Neutrophil (primary cell): ENCODE measurements at regions not wholly inside any gene's neighbourhood (a gene's known extent, or its start where the extent isn't known, plus 50 kb on each side); places are given as distances from the start of the nearest gene placed in this dataset.

Experiments
- H3K27ac ChIP-seq: fragments of 200-600 bp; sonication (generic); 2 replicates; pipeline ENCODE4 v1.5.1; 2016; ENCODE audit warnings: mild to moderate bottlenecking, moderate library complexity
- H3K27me3 ChIP-seq: fragments of 200-600 bp; sonication (generic); 2 replicates; pipeline ENCODE4 v1.6.0; 2016; ENCODE audit warnings: mild to moderate bottlenecking
- H3K36me3 ChIP-seq: fragments of 200-600 bp; sonication (generic); 2 replicates; pipeline ENCODE4 v1.5.1; 2017
- H3K4me1 ChIP-seq, 2 experiments: fragments of 200-600 bp in 1 of 2; sonication (generic) in 1 of 2; 1 replicate in 1 of 2; 2 replicates in 1 of 2; pipeline versions ENCODE4 v1.5.1 to v1.6.1; 2013 to 2016; ENCODE audit warnings: low read depth in 1 of 2, low read length in 1 of 2, mild to moderate bottlenecking in 1 of 2, moderate library complexity in 1 of 2; ENCODE audit not compliant: control insufficient read depth in 1 of 2, insufficient read depth in 1 of 2
- H3K4me3 ChIP-seq, 2 experiments: fragments of 200-600 bp in 1 of 2; sonication (generic) in 1 of 2; 1 replicate in 1 of 2; 2 replicates in 1 of 2; pipeline ENCODE4 v1.5.1; 2013 to 2016; ENCODE audit warnings: low read depth in 1 of 2, low read length in 1 of 2, mild to moderate bottlenecking in 1 of 2, moderate library complexity in 1 of 2
- H3K9me3 ChIP-seq: fragments of 200-600 bp; sonication (generic); 2 replicates; pipeline ENCODE4 v1.5.1; 2016
- TF ChIP-seq, protein P1 (sequence below): fragments of 200-600 bp; sonication (generic); IDR thresholded peaks from 2 replicates; pipeline ENCODE4 v1.5.1; 2016; ENCODE audit warnings: antibody characterized with exemption

DNA sequence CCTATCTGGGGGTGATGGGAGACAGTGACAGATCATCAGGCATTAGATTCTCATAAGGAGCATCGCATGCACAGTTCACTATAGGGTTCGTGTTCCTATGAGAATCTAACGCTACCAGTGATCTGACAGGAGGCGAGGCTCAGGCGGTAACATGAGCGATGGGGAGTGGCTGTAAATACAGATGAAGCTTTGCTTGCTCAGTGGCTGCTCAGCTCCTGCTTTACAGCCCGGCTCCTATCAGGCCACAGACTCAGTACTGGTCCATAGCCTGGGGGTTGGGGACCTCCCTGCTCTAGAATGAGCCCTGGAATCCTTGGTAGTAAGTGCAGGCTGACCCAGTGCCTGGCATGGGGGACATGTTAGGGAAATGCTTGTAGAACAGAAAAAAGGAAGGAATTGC, 426.0 kb downstream of the TYW1 start:
- TF ChIP-seq, protein P1, sequence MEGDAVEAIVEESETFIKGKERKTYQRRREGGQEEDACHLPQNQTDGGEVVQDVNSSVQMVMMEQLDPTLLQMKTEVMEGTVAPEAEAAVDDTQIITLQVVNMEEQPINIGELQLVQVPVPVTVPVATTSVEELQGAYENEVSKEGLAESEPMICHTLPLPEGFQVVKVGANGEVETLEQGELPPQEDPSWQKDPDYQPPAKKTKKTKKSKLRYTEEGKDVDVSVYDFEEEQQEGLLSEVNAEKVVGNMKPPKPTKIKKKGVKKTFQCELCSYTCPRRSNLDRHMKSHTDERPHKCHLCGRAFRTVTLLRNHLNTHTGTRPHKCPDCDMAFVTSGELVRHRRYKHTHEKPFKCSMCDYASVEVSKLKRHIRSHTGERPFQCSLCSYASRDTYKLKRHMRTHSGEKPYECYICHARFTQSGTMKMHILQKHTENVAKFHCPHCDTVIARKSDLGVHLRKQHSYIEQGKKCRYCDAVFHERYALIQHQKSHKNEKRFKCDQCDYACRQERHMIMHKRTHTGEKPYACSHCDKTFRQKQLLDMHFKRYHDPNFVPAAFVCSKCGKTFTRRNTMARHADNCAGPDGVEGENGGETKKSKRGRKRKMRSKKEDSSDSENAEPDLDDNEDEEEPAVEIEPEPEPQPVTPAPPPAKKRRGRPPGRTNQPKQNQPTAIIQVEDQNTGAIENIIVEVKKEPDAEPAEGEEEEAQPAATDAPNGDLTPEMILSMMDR, result no peak
- Histone ChIP-seq H3K9me3 (no peaks in the 10 kb centered on the region), H3K4me3 (no peak overlapping the region), H3K4me1 (no peaks in the 10 kb centered on the region), H3K36me3 (no peaks in the 10 kb centered on the region), H3K27ac (no peak overlapping the region), H3K27me3 (no peaks in the 10 kb centered on the region)

GRCh38 chr7:67423065-67423464, 426.4 kb downstream of the TYW1 start:
- Histone ChIP-seq H3K9me3 (no peaks in the 10 kb centered on the region), H3K4me3 (no peak overlapping the region), H3K27me3 (no peaks in the 10 kb centered on the region), H3K4me1 (no peaks in the 10 kb centered on the region), H3K27ac (no peak overlapping the region), H3K36me3 (no peaks in the 10 kb centered on the region)
- TF ChIP-seq, protein P1, result no peak

DNA sequence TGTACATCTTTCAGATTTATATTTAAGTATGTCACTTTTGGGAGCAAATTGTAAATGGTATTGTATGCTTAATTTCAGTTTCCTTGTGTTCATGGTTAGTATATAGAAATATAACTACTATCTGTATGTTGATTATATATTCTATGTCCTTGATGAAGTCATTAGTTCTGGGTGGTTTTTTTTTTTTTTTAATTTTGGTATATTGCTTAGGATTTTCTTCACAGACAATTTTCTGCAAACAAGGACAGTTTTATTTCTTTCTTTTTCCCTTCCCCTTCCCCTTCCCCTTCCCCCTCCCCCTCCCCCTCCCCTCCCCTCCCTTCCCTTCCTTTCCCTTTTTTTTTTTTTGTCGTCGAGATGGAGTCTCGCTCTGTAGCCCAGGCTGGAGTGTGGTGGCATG, 430.0 kb downstream of the TYW1 start:
- TF ChIP-seq, protein P1, result no peak
- H3K4me3 ChIP-seq, result no peak overlapping the region
- no peaks in the 10 kb centered on the region for H3K27me3 ChIP-seq
- H3K4me1 ChIP-seq, result no peaks in the 10 kb centered on the region
- no peaks in the 10 kb centered on the region for H3K9me3 ChIP-seq
- H3K36me3 ChIP-seq, result no peaks in the 10 kb centered on the region
- no peak overlapping the region for H3K27ac ChIP-seq

DNA sequence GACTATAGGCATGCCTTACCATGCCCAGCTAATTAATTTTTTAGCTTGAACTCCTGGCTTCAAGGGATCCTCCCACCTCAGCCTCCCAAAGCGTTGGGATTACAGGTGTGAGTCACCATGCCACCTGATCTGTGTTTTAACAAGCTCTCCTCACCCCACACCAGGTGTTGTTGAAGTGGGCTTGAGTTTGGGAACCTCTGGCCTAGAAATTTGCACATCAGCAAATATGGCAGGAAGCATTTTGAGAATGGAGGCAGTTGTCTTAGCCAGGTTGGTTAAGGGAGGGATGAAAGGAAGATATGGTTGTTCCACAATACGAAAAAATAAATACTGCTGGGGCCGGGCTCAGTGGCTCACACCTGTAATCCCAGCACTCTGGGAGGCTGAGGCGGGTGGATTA, 433.1 kb downstream of the TYW1 start:
- Histone ChIP-seq H3K27me3 (no peaks in the 10 kb centered on the region), H3K4me3 (no peak overlapping the region), H3K27ac (no peak overlapping the region), H3K9me3 (no peaks in the 10 kb centered on the region), H3K36me3 (no peaks in the 10 kb centered on the region), H3K4me1 (no peaks in the 10 kb centered on the region)
- TF ChIP-seq, protein P1, result no peak

DNA sequence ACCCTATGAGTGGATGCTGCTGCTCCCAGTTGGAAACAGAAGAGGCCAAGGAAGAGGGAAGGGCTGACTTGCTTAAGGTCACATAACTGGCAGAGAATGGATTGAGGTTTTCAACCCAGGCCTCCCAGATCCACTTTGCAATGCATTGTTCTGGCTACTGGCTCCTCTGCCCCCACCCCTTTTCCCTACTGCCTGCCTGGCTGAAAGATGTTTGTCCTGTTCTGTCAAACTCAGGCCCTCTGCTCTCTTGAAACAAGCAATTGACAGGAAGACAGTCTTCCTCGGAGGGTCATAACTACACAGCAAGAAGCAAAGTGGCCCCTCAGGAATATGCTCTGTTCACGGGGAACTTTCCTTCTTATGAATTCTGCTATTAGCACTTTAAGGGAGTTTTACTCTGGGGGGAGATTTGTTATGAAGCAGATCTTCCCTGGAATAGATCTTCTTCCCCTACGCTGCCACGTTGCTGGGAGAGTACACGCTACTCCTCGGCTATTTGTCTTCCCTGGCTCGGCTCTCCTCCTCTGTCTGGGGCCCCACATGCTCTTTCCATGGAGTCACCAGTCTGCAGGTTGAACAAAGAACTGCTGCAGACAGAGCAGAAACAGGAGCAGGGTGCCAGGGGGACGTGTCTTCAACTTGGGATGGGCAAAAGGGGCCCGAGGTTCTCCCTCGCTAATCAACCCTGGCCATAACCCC, 436.1 kb downstream of the TYW1 start:
- Histone ChIP-seq H3K9me3 (no peaks in the 10 kb centered on the region), H3K36me3 (no peaks in the 10 kb centered on the region), H3K4me3 (no peak overlapping the region), H3K4me1 (no peaks in the 10 kb centered on the region), H3K27ac (no peak overlapping the region), H3K27me3 (no peaks in the 10 kb centered on the region)
- TF ChIP-seq, protein P1, result no peak
